ENCODE measurements at regions not wholly inside any gene's neighbourhood (a gene's known extent, or its start where the extent isn't known, plus 50 kb on each side); places are given as distances from the start of the nearest gene placed in this dataset.
"Not testable (repeated sequence)": the region's sequence is repeated elsewhere in the genome, so short reads cannot be mapped to it uniquely, and the experiment has no call there.

GRCh38 chr14:105606305-105606975 is 80.1 kb downstream of the TMEM121 start:
- TF ChIP-seq POLR2A (IDR thresholded peaks at IDR 0.05; ENCODE audit: low read depth, low read length); POLR2AphosphoS5 (IDR thresholded peaks at IDR 0.05; ENCODE audit: low read depth, low read length); POU2F2 (IDR thresholded peaks at IDR 0.05; ENCODE audit: low read depth, low read length); PAX5 (IDR thresholded peaks at IDR 0.05; ENCODE audit: insufficient read depth, low read length, severe bottlenecking); TAF1 (IDR thresholded peaks at IDR 0.05; ENCODE audit: low read depth, low read length): not testable (repeated sequence)
